ENCODE measurements at regions not wholly inside any gene's neighbourhood (a gene's known extent, or its start where the extent isn't known, plus 50 kb on each side); places are given as distances from the start of the nearest gene placed in this dataset.
A peak's percentile ranks its signal among the peaks of the same experiment; 100 is the strongest.

- no peak for DNase-seq
Measured at GRCh38 chr12:92089559-92089958, 56.1 kb downstream of the BTG1 start.

- DNase-seq, result no peak
Measured at GRCh38 chr12:92088805-92089204, 56.8 kb downstream of the BTG1 start.

DNA sequence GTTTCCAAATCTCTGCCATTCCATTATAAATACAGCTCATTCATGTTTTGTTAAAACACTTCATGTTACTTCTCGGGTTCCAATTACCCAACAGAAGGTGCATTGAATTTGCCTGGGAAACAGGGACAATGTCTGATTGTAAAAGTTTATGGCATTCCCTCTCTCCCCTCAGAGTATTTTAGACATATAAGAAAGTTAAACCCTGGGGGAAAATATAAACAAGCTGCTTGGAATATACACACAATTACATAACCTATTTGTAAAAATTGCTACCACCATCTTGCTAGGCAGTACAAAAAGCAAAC lies 60.0 kb downstream of the BTG1 start:
- DNase-seq, result no peak

DNA sequence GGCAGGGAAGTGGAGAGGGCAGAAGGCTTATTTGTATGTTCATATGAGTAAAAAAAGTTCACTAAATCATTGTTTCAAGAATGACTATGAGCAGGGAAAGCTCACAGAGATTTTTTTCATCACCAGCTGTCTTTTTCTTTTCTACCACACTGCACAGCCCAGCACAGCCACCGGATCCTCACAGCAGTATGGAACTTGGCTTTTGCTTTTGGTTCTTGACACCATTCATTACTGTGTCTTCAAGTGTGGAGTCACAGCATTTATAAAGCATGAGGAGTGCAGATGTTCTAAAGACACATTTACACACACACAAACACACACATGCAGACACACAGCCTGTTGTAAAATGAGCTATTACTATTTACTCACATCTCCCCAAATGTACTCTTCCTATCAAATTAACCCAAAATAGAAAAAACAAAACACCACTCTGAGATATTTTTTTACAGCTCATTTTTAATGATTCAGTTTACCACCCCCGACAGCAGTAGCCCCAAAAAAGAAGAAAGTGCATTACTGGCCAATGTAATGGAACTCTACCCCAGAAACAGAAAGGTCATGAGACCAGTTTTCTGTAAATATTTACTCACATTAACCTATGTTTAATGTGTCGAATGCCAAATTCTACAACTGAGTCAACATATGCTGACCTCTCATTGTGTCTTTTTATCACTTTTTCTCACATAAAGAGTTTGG lies 60.5 kb downstream of the BTG1 start:
- DNase-seq, result peak; percentile 58

GRCh38 chr12:92080911-92081285 lies 64.7 kb downstream of the BTG1 start:
- DNase-seq, result no peak

DNA sequence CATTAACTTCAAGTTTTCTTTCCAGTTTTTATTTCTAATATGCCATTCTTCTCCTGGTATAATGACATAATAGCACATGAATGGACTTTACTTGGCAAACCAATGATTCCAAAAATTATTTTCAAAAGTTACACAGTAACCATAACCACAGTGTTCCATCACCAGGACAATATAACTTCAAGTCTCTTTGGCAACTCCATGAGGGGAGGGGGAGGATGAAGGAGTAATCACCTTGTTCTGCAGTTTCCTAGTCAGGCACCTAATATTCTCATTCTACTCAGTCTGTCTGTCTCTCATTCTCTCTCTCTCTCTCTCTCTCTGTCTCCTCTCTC lies 66.6 kb downstream of the BTG1 start:
- no peak for DNase-seq

DNA sequence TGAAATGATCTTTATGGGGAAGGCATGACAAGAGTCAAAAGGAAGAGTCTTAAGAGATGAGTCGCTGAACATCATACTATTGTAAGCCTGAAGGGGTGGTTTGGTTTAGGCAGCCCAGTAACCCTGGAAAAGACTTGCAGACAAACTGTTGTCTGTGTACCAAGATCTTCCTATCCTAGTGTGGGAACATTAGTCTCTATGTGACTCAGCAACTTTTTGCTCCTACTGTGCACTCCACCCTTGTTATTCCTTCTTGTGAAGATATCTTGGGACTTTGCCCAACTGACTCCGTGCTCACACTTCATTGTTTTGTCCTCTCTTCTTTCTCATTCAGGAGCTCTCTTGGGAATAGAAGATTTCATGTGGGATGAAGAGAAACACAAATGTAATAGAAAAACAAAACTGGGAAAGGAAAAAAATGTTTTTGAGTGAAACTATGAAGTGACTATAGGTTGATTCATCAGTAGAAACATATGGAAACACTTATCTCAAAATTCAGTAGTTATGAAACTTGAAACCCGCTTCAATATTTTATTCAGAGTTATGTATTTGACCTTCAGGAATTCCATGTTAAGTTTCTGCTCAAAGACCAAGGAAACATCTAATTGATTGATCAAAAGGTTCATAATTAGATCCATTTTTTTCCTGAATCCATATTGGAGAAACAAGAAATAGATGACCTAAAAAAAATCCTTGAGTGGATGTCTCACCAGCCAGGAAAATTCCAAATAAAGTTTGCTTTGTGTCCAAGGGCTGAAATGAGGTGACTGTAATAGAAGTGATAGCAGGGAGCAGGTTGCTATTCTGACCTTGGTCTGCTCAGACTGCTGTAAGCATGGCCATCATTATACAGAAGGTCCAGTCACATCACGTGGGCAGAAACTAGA lies 67.2 kb downstream of the BTG1 start:
- DNase-seq, result peak; percentile 44

- no peak for DNase-seq
Measured at GRCh38 chr12:92077530-92077929, 68.1 kb downstream of the BTG1 start.

DNA sequence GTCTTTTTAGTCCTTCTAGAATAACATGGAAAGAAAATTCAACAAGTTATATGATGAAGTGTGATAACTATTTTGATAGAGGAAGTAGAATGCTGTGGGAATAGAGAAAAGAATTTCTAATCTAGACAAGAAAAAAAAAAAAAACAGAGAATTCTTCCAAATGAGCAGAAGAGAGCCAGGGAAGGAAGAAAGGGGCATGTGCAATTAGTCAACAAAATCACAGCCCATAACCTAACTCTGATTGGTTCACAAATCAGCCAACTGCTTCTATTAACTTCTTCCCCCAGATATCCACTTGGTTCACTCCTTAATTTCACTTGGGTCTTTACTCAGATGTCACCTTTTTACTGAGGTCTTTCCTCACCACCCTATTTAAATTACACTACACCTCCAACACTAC lies 69.5 kb downstream of the BTG1 start:
- no peak for DNase-seq

- no peak for DNase-seq
Measured at GRCh38 chr12:92075425-92075914, 70.2 kb downstream of the BTG1 start.

- DNase-seq, result no peak
Measured at GRCh38 chr12:92074889-92075288, 70.8 kb downstream of the BTG1 start.

- DNase-seq, result no peak
Measured at GRCh38 chr12:92073094-92073493, 72.6 kb downstream of the BTG1 start.

- DNase-seq, result no peak
Measured at GRCh38 chr12:92072112-92072511, 73.5 kb downstream of the BTG1 start.

- no peak for DNase-seq
Measured at GRCh38 chr12:92070864-92071445, 74.7 kb downstream of the BTG1 start.

GRCh38 chr12:92070054-92070863 lies 75.4 kb downstream of the BTG1 start:
- peak; percentile 61 for DNase-seq

DNA sequence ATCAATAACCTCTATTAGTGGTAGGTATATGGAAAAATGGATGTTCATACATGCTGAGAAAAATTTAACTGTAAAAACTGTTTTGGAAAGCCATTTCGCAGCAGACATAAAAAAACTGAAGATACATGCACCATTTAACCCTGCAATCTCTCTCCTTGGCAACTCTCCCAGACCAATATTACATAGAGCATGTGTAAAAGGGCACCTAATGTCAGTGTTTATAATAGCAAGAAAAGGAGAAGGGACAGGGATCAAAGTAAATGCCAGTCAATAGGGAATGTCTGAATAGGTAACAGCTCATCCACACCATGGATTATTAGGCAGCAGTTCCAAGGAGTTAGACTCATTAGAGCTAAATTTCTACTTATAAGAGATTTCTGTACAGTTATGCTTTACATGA lies 77.2 kb downstream of the BTG1 start:
- DNase-seq, result no peak

GRCh38 chr12:92065639-92066038 lies 80.0 kb downstream of the BTG1 start:
- DNase-seq, result no peak

DNA sequence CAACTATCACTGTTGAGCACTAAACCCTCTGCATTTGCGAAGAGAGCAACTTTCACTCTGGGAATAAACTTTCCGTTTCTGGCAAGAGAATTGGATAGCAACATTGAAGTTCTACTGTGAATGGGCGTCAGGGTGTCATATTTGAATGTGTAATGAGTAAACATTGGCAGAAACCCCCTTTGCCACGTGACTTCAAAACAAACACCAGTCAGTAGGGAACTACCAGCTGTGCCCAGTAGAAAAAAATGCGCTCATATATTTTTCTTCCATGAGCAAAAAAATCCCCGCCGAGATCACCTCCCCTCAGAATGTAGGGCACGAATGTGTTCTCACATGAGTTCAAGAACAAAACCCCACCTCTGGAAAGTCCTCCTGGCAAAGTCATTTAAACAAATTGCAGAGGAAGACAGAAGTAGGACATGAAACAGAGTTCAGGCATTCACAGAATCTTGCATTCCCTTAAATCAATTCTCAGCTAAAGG lies 80.6 kb downstream of the BTG1 start:
- peak; percentile 53 for DNase-seq

DNA sequence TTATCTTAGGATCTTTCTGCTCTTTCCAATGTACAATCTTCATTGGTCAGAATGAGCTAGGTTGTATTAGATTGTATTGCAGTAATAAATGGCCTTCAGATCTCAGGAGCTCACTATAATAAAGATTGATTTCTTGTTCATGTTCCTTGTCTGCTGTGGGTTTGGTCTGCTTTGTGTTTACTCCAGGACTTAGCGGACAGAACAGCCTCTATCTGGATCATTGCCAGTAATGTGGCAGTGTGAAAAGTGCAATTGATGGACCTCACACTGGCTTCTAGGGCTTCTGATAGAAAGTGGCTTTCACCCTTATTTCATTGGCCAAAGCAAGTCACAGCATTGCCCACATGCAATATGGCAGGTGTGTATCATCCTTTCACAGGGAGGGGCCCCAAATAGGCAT lies 81.2 kb downstream of the BTG1 start:
- no peak for DNase-seq

DNA sequence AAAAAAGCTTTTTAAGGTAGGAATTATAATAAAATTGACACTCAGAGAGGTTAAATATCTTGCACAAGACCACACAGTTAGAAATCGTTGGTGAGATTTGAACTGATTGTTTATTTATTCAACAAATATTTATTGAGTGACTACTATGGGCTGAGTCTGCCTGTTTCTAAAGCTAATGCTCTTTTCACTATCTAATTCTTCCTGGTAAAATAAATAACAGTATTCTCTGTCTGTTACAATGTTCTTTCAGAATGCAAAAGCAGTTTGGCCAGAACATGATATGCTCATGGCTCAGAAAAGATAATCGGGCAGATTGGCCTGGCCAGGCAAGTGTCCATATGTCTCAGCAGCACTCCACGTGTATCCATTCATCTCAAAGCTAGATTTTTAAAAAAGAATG lies 82.0 kb downstream of the BTG1 start:
- no peak for DNase-seq

- DNase-seq, result no peak
Measured at GRCh38 chr12:92062539-92063493, 82.8 kb downstream of the BTG1 start.
